ENCODE measurements at regions not wholly inside any gene's neighbourhood (a gene's known extent, or its start where the extent isn't known, plus 50 kb on each side); places are given as distances from the start of the nearest gene placed in this dataset.

DNA sequence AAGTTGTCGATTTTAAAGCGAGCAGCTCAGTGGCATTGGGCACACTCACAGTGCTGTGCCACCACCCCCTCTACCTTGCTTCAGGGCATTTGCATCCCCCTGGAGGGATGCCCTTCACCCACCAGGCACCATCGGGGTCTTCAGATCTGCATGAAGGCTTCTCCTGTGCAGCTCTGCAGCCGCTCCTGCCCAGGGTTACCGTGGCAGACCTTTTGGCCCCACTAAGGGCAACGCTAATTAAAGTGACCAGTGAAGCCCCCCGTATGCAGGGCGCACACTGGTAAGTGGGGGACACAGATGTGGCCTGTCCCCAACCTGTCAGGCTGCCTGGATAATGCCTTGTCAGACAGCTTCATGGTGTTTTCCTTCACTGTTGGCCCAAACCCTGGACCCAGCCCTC lies 1117.7 kb downstream of the BRD1 start:
- TF ChIP-seq EP300 (IDR thresholded peaks at IDR 0.05) (no peak), POLR2AphosphoS5 (IDR thresholded peaks at IDR 0.05) (no peak)
